ENCODE measurements at regions not wholly inside any gene's neighbourhood (a gene's known extent, or its start where the extent isn't known, plus 50 kb on each side); places are given as distances from the start of the nearest gene placed in this dataset.

DNA sequence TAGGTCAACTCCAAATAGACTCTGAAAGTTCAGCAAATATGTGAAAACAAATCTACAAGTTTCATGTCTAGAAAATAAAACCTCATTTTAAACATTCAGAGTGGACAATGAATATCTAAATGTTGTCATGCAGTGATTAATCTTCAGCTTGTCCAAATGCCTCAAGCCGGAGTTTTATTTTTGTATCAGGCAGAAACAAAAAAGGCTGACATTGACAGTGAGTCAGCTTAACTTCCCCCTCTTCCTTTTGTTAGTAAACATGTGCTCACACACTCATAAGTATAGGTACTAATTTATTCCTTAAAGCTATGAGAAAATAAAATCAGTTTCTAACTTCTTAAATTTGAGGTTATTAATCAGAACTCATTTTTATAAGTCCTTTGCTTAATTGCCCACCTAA is 467.9 kb upstream of the DAB2 start:
- TF ChIP-seq POLR2A (IDR thresholded peaks at IDR 0.05) (no peak), CTCF (IDR thresholded peaks at IDR 0.05) (no peak)

Measured in testis (tissue), 2 donors.